IMR-90 (cell line): ENCODE measurements at regions not wholly inside any gene's neighbourhood (a gene's known extent, or its start where the extent isn't known, plus 50 kb on each side); places are given as distances from the start of the nearest gene placed in this dataset.

Source experiments
- ATAC-seq: fragments of 200-7000 bp; cut with Tn5 transposase; 2 replicates; pipeline ENCODE4 v1.9.1; 2020; ENCODE audit warnings: low read depth, mild to moderate bottlenecking, moderate library complexity
- BruUV-seq: library from RNA; stranded (reverse); fragments of 400-500 nt; replicated peaks from 2 replicates; lab custom pipeline; 2021; lab: Mats Ljungman, UMichigan
- CTCF ChIA-PET: fragments of 300-600 bp; formaldehyde crosslinking; extraction: SDS; loops from one replicate; lab custom pipeline; 2021; ENCODE audit warnings: antibody characterized with exemption; lab: Yijun Ruan, JAX
- POLR2A ChIA-PET: fragments of 300-600 bp; sonication (Branson Sonifier 250); formaldehyde crosslinking; loops from one replicate; lab custom pipeline; 2022; ENCODE audit warnings: antibody characterized with exemption; ENCODE audit not compliant: unreplicated experiment; lab: Charles Lee
- DNase-seq: peaks from one replicate; pipeline ENCODE4 v3.0.0; 2013
- H2AFZ ChIP-seq: replicated peaks from 2 replicates; pipeline ENCODE3; 2013; ENCODE audit warnings: low read length, mild to moderate bottlenecking; ENCODE audit not compliant: poor library complexity
- H2AK5ac ChIP-seq: 2 replicates; pipeline ENCODE4 v1.6.1; 2013; ENCODE audit warnings: low read depth, low read length, inconsistent platforms
- H2AK9ac ChIP-seq: replicated peaks from 2 replicates; pipeline ENCODE3; 2013; ENCODE audit warnings: mild to moderate bottlenecking, low read depth, low read length, moderate library complexity; ENCODE audit not compliant: poor library complexity
- H2BK120ac ChIP-seq: 2 replicates; pipeline ENCODE4 v1.6.1; 2013; ENCODE audit warnings: low read depth, low read length, inconsistent platforms
- H2BK15ac ChIP-seq: 3 replicates; pipeline ENCODE4 v1.6.1; 2013; ENCODE audit warnings: low read depth, low read length, inconsistent platforms
- H2BK20ac ChIP-seq: 2 replicates; pipeline ENCODE4 v1.6.1; 2013; ENCODE audit warnings: low read depth, mild to moderate bottlenecking, inconsistent platforms, low read length, moderate library complexity
- H2BK5ac ChIP-seq: 2 replicates; pipeline ENCODE4 v1.6.1; 2013; ENCODE audit warnings: mild to moderate bottlenecking, low read depth, low read length, inconsistent platforms; ENCODE audit not compliant: poor library complexity, severe bottlenecking
- H3K14ac ChIP-seq: replicated peaks from 2 replicates; pipeline ENCODE4 v1.6.1; 2013; ENCODE audit warnings: low read depth, low read length, inconsistent platforms
- H3K18ac ChIP-seq: 2 replicates; pipeline ENCODE4 v1.6.1; 2013; ENCODE audit warnings: low read depth, low read length, control low read depth
- H3K23ac ChIP-seq: 2 replicates; pipeline ENCODE4 v1.6.1; 2013; ENCODE audit warnings: low read depth, low read length, inconsistent platforms
- H3K27ac ChIP-seq: 2 replicates; pipeline ENCODE4 v1.5.1; 2013; ENCODE audit warnings: mild to moderate bottlenecking, control low read depth, low read length; ENCODE audit not compliant: insufficient read depth
- H3K27me3 ChIP-seq: 2 replicates; pipeline ENCODE4 v1.6.1; 2013; ENCODE audit warnings: low read length; ENCODE audit not compliant: control insufficient read depth, insufficient read depth
- H3K36me3 ChIP-seq: 2 replicates; pipeline ENCODE4 v1.6.1; 2013; ENCODE audit warnings: low read length, mixed read lengths; ENCODE audit not compliant: control insufficient read depth, insufficient read depth
- H3K4ac ChIP-seq: 2 replicates; pipeline ENCODE4 v1.6.1; 2013; ENCODE audit warnings: low read depth, low read length, inconsistent platforms
- H3K4me1 ChIP-seq: 2 replicates; pipeline ENCODE4 v1.6.1; 2013; ENCODE audit warnings: low read length, mixed read lengths; ENCODE audit not compliant: control insufficient read depth, insufficient read depth
- H3K4me2 ChIP-seq: 2 replicates; pipeline ENCODE4 v1.6.1; 2013; ENCODE audit warnings: low read depth, mild to moderate bottlenecking, control low read depth, low read length, moderate library complexity
- H3K4me3 ChIP-seq: 2 replicates; pipeline ENCODE4 v1.5.1; 2013; ENCODE audit warnings: low read depth, mild to moderate bottlenecking, control low read depth, low read length, moderate library complexity; ENCODE audit not compliant: insufficient read depth
- H3K56ac ChIP-seq: 2 replicates; pipeline ENCODE4 v1.6.1; 2013; ENCODE audit warnings: low read length, inconsistent platforms; ENCODE audit not compliant: insufficient read depth; ENCODE audit errors: extremely low read depth
- H3K79me1 ChIP-seq, 2 experiments: 2 replicates each; pipeline ENCODE4 v1.6.1; 2013; ENCODE audit warnings: low read length in 2 of 2, inconsistent platforms in 1 of 2, low read depth in 1 of 2
- H3K9ac ChIP-seq: 2 replicates; pipeline ENCODE4 v1.6.1; 2013; ENCODE audit warnings: low read depth, low read length, control low read depth
- H3K9me1 ChIP-seq: 2 replicates; pipeline ENCODE4 v1.6.1; 2013; ENCODE audit warnings: low read length, inconsistent platforms; ENCODE audit not compliant: insufficient read depth
- H3K9me3 ChIP-seq: 2 replicates; pipeline ENCODE4 v1.6.1; 2013; ENCODE audit warnings: low read length; ENCODE audit not compliant: control insufficient read depth, insufficient read depth
- H4K20me1 ChIP-seq: 2 replicates; pipeline ENCODE4 v1.6.1; 2013; ENCODE audit warnings: low read length, inconsistent platforms; ENCODE audit not compliant: insufficient read depth
- H4K5ac ChIP-seq: 2 replicates; pipeline ENCODE4 v1.6.1; 2013; ENCODE audit warnings: mild to moderate bottlenecking, low read depth, low read length, control low read depth
- H4K8ac ChIP-seq, 2 experiments: 2 replicates each; pipeline ENCODE4 v1.6.1; 2013; ENCODE audit warnings: low read depth in 2 of 2, low read length in 2 of 2, control low read depth in 1 of 2, inconsistent platforms in 1 of 2
- H4K91ac ChIP-seq: 2 replicates; pipeline ENCODE4 v1.6.1; 2013; ENCODE audit warnings: low read depth, low read length, inconsistent platforms; ENCODE audit not compliant: insufficient read depth
- CHD1 ChIP-seq: IDR thresholded peaks from 2 replicates; pipeline ENCODE4 v1.6.1; 2012; ENCODE audit warnings: low read depth, low read length, improper control_type of control experiment
- POLR2A ChIP-seq: IDR thresholded peaks from 2 replicates; pipeline ENCODE4 v1.6.1; 2012; ENCODE audit warnings: mild to moderate bottlenecking, low read depth, low read length
- RCOR1 ChIP-seq: IDR thresholded peaks from 2 replicates; pipeline ENCODE4 v1.6.1; 2012; ENCODE audit warnings: mild to moderate bottlenecking, low read length, improper control_type of control experiment; ENCODE audit not compliant: insufficient replicate concordance
- WGBS, 2 experiments: methylation state at CpG; one replicate each; pipeline versions ENCODE4 v1.1.5 to v1.1.7; 2013; ENCODE audit warnings: missing lambda C conversion rate in 2 of 2; ENCODE audit not compliant: insufficient read length in 1 of 2; ENCODE audit errors: extremely low coverage in 2 of 2; 5-methylcytosine and 5-hydroxymethylcytosine counted together
- dilution Hi-C: fragments of 300-500 bp; cut with HindIII; formaldehyde crosslinking; loops from one replicate; pipeline ENCODE4 v1.14.3; 2018; ENCODE audit warnings: low sequenced_read_pairs; ENCODE audit not compliant: unreplicated experiment
- in situ Hi-C: fragments of 300-500 bp; cut with MboI; formaldehyde crosslinking; loops from 3 replicates; pipeline ENCODE4 v1.14.3; 2019; ENCODE audit warnings: low sequenced_read_pairs, inconsistent platforms, mixed read lengths
- intact Hi-C: fragments of 100-400 bp; cut with micrococcal nuclease; formaldehyde crosslinking; loops from 2 replicates; pipeline ENCODE4 v1.10.0; 2022
- TF ChIP-seq, protein P1 (sequence below): conservative IDR thresholded peaks from 2 replicates; pipeline ENCODE4 v1.5.1; 2012; ENCODE audit warnings: mild to moderate bottlenecking, low read depth, low read length, improper control_type of control experiment

DNA sequence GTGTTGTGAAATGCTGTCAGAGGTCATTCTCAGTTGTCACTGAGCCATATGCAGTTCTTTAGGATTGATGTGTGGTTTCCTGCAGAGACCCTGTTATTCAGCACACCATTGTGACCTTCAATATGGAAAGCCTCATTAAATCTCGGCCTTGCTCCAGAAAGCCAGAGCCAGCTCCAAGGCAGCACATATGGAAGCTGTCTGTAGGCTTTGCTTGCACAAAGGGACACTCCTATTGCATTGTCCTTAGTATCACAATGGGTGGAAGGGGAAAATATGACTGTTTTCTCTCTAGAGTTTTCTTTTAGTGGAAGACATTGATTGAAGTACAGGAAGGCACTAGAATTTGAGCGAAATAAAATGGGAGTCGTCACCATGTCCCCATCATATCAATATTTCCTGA is 179.0 kb downstream of the CEP135 start:
- Histone ChIP-seq H3K9ac (no peak overlapping the region), H3K79me1 (no peaks in the 10 kb centered on the region), H3K9me3 (no peaks in the 10 kb centered on the region), H3K36me3 (no peaks in the 10 kb centered on the region), H4K91ac (no peak overlapping the region), H4K8ac (no peak overlapping the region), H2BK120ac (no peak overlapping the region), H2BK20ac (no peak overlapping the region), H3K4me2 (no peak overlapping the region), H3K27ac (no peak overlapping the region), H3K4me1 (no peaks in the 10 kb centered on the region; the same call in 1 of the 2 replicates), H3K27me3 (no peaks in the 10 kb centered on the region), H2BK15ac (no peak overlapping the region), H3K23ac (no peak overlapping the region), H4K5ac (no peak overlapping the region), H4K20me1 (no peaks in the 10 kb centered on the region), H3K4ac (no peak overlapping the region), H3K56ac (no peak overlapping the region), H3K14ac (no peak overlapping the region), H2AK5ac (no peak overlapping the region), H2AFZ (no peak overlapping the region), H3K9me1 (no peaks in the 10 kb centered on the region), H2BK5ac (no peak overlapping the region), H3K4me3 (no peak overlapping the region), H2AK9ac (no peak overlapping the region), H3K18ac (no peak overlapping the region)
- no CpG with 5 or more reads among the region's 3 CpGs for WGBS, 2 experiments
- dilution Hi-C loops (no loop called here), intact Hi-C loops (no loop called here), in situ Hi-C loops (no loop called here)
- POLR2A ChIA-PET, result no interaction called here
- CTCF ChIA-PET, result no interaction called here
- no peak for ATAC-seq
- no TSS peak for BruUV-seq
- TF ChIP-seq POLR2A (no peak), RCOR1 (no peak), CHD1 (no peak)
- TF ChIP-seq, protein P1, sequence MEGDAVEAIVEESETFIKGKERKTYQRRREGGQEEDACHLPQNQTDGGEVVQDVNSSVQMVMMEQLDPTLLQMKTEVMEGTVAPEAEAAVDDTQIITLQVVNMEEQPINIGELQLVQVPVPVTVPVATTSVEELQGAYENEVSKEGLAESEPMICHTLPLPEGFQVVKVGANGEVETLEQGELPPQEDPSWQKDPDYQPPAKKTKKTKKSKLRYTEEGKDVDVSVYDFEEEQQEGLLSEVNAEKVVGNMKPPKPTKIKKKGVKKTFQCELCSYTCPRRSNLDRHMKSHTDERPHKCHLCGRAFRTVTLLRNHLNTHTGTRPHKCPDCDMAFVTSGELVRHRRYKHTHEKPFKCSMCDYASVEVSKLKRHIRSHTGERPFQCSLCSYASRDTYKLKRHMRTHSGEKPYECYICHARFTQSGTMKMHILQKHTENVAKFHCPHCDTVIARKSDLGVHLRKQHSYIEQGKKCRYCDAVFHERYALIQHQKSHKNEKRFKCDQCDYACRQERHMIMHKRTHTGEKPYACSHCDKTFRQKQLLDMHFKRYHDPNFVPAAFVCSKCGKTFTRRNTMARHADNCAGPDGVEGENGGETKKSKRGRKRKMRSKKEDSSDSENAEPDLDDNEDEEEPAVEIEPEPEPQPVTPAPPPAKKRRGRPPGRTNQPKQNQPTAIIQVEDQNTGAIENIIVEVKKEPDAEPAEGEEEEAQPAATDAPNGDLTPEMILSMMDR, result no peak
- DNase-seq, result no peak
